Right lobe of liver (tissue), 6 donors: ENCODE measurements at regions not wholly inside any gene's neighbourhood (a gene's known extent, or its start where the extent isn't known, plus 50 kb on each side); places are given as distances from the start of the nearest gene placed in this dataset.

Source experiments
- ATAC-seq, 4 donors: fragments of 200-7000 bp; cut with Tn5 transposase; one replicate each; pipeline ENCODE4 v1.9.1; 2020; ENCODE audit warnings: mild to moderate bottlenecking in 4 of 4, moderate library complexity in 4 of 4
- DNase-seq, 3 donors: peaks; one replicate each; pipeline ENCODE4 v3.0.0-alpha.2; 2020
- H3K27ac ChIP-seq, 3 donors: fragments of 200-600 bp; one replicate each; pipeline ENCODE4 v1.8.0; 2022
- H3K27me3 ChIP-seq, 2 donors: fragments of 200-600 bp; one replicate each; pipeline ENCODE4 v1.8.0; 2022
- H3K36me3 ChIP-seq, 4 donors: fragments of 200-600 bp; sonication (generic) in 1 of 4; one replicate each; pipeline versions ENCODE4 v1.5.1 to v1.8.0; 2017 to 2022; ENCODE audit warnings: control low read depth in 1 of 4
- H3K4me1 ChIP-seq, 4 donors: fragments of 200-600 bp; sonication (generic) in 1 of 4; one replicate each; pipeline versions ENCODE4 v1.5.1 to v1.8.0; 2017 to 2022; ENCODE audit warnings: control low read depth in 1 of 4
- H3K4me3 ChIP-seq, 3 donors: fragments of 200-600 bp; one replicate each; pipeline ENCODE4 v1.8.0; 2022
- H3K9me3 ChIP-seq, 4 donors: fragments of 200-600 bp; sonication (generic) in 1 of 4; one replicate each; pipeline versions ENCODE4 v1.5.1 to v1.8.0; 2017 to 2022; ENCODE audit warnings: control low read depth in 1 of 4
- POLR2A ChIP-seq: fragments of 450-650 bp; IDR thresholded peaks from one replicate; pipeline ENCODE4 v1.6.1; 2017; ENCODE audit warnings: antibody characterized with exemption, mild to moderate bottlenecking
- WGBS: methylation state at CpG from one replicate; pipeline ENCODE4 v1.1.6; 2018; ENCODE audit warnings: low coverage, low lambda C conversion rate; ENCODE audit not compliant: insufficient coverage; ENCODE audit errors: missing lambda C conversion rate; 5-methylcytosine and 5-hydroxymethylcytosine counted together
- intact Hi-C, 2 donors: fragments of 100-400 bp; cut with DNase I; formaldehyde crosslinking; loops; one replicate each; pipeline versions ENCODE4 v1.11.2 to v1.14.1; 2022
- TF ChIP-seq, protein P1 (sequence below), 4 donors: fragments of 200-600 bp in 3 of 4; fragments of 450-650 bp in 1 of 4; IDR thresholded peaks; one replicate each; pipeline versions ENCODE4 v1.5.1 to v1.8.0; 2016 to 2022; ENCODE audit warnings: antibody characterized with exemption in 4 of 4, mild to moderate bottlenecking in 2 of 4
- donor health status: DM: no; HTN: yes; CAD: no.
- donor health status: DM: no; HTN: no; CAD: no.
- donor health status: DM: no; HTN: no; CAD: no.
- donor health status: DM: no; HTN: yes; CAD: no.
- donor health status: DM: no; HTN: yes; CAD: no.

DNA sequence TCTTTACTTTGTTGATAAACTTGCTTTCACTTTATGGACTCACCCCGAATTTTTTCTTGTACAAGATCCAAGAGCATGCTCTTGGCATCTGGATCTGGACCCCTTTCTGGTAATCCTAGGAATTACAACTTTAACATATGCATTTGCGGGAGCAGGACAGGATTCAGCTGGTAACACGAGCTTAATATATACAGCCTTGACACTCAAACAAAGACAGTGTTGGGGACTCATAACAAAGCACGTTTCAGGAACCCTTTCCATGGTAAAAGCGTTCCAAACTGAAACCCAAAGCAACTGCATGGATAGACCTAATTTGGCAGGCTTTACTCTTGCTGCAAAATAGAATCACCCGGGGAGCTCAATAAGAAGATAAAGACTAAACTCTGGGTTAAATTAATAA lies 349.7 kb upstream of the AMELY start:
- Histone ChIP-seq H3K36me3 (no peaks in the 10 kb centered on the region), H3K27ac (no peak overlapping the region), H3K27me3 (no peaks in the 10 kb centered on the region), H3K4me1 (no peaks in the 10 kb centered on the region), H3K4me3 (no peak overlapping the region), H3K9me3 (no peaks in the 10 kb centered on the region)
- no peak for DNase-seq
- intact Hi-C loops: no loop called here
- TF ChIP-seq, protein P1, sequence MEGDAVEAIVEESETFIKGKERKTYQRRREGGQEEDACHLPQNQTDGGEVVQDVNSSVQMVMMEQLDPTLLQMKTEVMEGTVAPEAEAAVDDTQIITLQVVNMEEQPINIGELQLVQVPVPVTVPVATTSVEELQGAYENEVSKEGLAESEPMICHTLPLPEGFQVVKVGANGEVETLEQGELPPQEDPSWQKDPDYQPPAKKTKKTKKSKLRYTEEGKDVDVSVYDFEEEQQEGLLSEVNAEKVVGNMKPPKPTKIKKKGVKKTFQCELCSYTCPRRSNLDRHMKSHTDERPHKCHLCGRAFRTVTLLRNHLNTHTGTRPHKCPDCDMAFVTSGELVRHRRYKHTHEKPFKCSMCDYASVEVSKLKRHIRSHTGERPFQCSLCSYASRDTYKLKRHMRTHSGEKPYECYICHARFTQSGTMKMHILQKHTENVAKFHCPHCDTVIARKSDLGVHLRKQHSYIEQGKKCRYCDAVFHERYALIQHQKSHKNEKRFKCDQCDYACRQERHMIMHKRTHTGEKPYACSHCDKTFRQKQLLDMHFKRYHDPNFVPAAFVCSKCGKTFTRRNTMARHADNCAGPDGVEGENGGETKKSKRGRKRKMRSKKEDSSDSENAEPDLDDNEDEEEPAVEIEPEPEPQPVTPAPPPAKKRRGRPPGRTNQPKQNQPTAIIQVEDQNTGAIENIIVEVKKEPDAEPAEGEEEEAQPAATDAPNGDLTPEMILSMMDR (IDR thresholded peaks at IDR 0.05): no peak
- TF ChIP-seq POLR2A: no peak
- ATAC-seq: no peak
- WGBS: no CpG with 5 or more reads among the region's 6 CpGs

DNA sequence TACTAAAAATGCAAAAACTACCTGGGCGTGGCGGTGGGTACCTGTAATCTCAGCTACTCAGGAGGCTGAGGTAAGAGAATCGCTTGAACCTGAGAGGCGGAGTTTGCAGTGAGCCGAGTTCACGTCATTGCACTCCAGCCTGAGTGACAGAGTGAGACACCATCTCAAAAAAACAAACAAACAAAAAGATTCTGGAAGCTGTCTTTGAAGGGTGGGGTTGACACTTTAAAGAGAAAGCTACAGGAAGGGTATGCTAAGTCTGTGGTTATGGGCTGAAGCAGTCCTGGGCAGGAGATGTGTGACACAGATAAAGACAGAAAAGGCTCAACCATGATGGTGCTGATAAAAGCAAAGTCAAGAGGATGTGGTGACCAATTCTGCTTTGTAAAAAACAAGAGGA lies 328.5 kb upstream of the AMELY start:
- Histone ChIP-seq H3K36me3 (no peaks in the 10 kb centered on the region), H3K4me3 (no peak overlapping the region), H3K9me3 (no peaks in the 10 kb centered on the region), H3K27me3 (no peaks in the 10 kb centered on the region), H3K27ac (no peak overlapping the region), H3K4me1 (no peaks in the 10 kb centered on the region)
- ATAC-seq (no peak), DNase-seq (no peak)
- intact Hi-C loops: no loop called here
- no peak for TF ChIP-seq POLR2A
- TF ChIP-seq, protein P1 (IDR thresholded peaks at IDR 0.05): no peak
- WGBS: no CpG with 5 or more reads among the region's 6 CpGs

GRCh38 chrY:7211971-7212370 lies 300.4 kb upstream of the AMELY start:
- DNase-seq (no peak), ATAC-seq (no peak)
- Histone ChIP-seq H3K9me3 (no peaks in the 10 kb centered on the region), H3K27ac (no peak overlapping the region), H3K27me3 (no peaks in the 10 kb centered on the region), H3K4me1 (no peaks in the 10 kb centered on the region), H3K36me3 (no peaks in the 10 kb centered on the region), H3K4me3 (no peak overlapping the region)
- intact Hi-C loops: no loop called here
- TF ChIP-seq POLR2A: no peak
- TF ChIP-seq, protein P1 (IDR thresholded peaks at IDR 0.05): no peak
- no CpG with 5 or more reads among the region's 5 CpGs for WGBS

DNA sequence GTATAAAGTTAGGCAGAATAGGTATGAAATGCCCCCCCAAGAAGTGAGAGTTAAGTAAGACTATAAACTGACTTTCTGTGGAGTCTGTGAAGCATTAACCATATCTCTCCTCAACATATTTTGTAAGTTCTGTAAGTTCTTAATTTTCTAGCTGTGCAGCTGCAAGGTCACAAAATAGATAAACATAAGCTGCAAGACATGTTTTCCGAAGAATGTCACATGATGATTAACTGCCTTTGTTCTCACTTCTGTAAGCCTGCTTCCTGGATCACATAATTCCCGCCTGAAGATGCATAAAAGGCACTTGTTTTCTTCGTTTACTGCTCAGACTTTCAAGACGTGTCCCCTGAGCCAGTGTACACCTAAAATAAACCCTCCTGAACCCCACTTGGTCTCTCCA lies 292.9 kb upstream of the AMELY start:
- Histone ChIP-seq H3K27me3 (no peaks in the 10 kb centered on the region), H3K4me1 (no peaks in the 10 kb centered on the region), H3K4me3 (no peak overlapping the region), H3K9me3 (no peaks in the 10 kb centered on the region), H3K36me3 (no peaks in the 10 kb centered on the region), H3K27ac (no peak overlapping the region)
- ATAC-seq: no peak
- no peak for TF ChIP-seq POLR2A
- TF ChIP-seq, protein P1 (IDR thresholded peaks at IDR 0.05): no peak
- intact Hi-C loops: no loop called here
- no peak for DNase-seq
- no CpG with 5 or more reads among the region's 4 CpGs for WGBS

DNA sequence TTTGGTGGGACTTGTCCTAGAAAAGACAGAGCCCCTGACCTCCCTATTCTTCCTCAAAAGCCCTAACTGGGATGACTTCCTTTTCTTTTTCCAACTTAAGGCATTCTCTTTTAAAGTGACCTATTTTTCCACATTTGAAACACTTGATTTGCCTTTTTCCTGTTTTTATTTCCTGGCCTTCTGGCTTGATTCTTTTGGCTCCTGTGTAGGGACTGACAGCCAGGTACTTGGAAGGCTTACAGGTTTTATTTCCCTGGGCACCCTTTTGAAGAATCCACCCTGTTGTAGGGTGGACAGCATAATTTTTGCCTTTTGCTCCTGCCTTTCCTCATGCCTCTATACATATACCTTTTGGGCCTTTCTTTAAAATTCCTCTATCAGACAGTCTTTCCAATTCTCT lies 271.0 kb upstream of the AMELY start:
- no peak for TF ChIP-seq POLR2A
- TF ChIP-seq, protein P1 (IDR thresholded peaks at IDR 0.05): no peak
- intact Hi-C loops: no loop called here
- Histone ChIP-seq H3K27ac (no peak overlapping the region), H3K36me3 (no peaks in the 10 kb centered on the region), H3K9me3 (no peaks in the 10 kb centered on the region), H3K27me3 (no peaks in the 10 kb centered on the region), H3K4me3 (no peak overlapping the region), H3K4me1 (no peaks in the 10 kb centered on the region)
- DNase-seq (no peak), ATAC-seq (no peak)
